ENCODE measurements at regions not wholly inside any gene's neighbourhood (a gene's known extent, or its start where the extent isn't known, plus 50 kb on each side); places are given as distances from the start of the nearest gene placed in this dataset.

- Histone ChIP-seq H3K27ac (no peak overlapping the region), H3K4me1 (no peaks in the 10 kb centered on the region), H3K36me3 (no peaks in the 10 kb centered on the region), H3K27me3 (no peaks in the 10 kb centered on the region), H3K9me3 (peaks cover 0 to 8% (median 0%) of the 10 kb centered on the region in 3 donors), H3K4me3 (no peak overlapping the region)
- TF ChIP-seq POLR2A (IDR thresholded peaks at IDR 0.05) (no peak), CTCF (IDR thresholded peaks at IDR 0.05 in 4 of 5, conservative IDR thresholded peaks at IDR 0.05 in 1 of 5) (no peak)
- no peak for DNase-seq
- ATAC-seq: no peak
- intact Hi-C loops (cut with DNase I; ENCODE audit: low total_unique reads): no loop called here
- in situ Hi-C loops (cut with MboI; ENCODE audit: low sequenced_read_pairs in 4 of 4): no loop called here
Measured at GRCh38 chr15:36465304-36465703, 114.1 kb upstream of the CDIN1 start.

- Histone ChIP-seq H3K4me3 (no peak overlapping the region), H3K27ac (no peak overlapping the region), H3K4me1 (no peaks in the 10 kb centered on the region), H3K9me3 (no peaks in the 10 kb centered on the region), H3K36me3 (no peaks in the 10 kb centered on the region), H3K27me3 (no peaks in the 10 kb centered on the region)
- TF ChIP-seq CTCF (IDR thresholded peaks at IDR 0.05 in 4 of 5, conservative IDR thresholded peaks at IDR 0.05 in 1 of 5): no peak
- DNase-seq (no peak), ATAC-seq (no peak)
- intact Hi-C loops (cut with DNase I; ENCODE audit: low total_unique reads): no loop called here
- in situ Hi-C loops (cut with MboI; ENCODE audit: low sequenced_read_pairs in 4 of 4): no loop called here
Measured at GRCh38 chr15:36468746-36469145, 110.7 kb upstream of the CDIN1 start.

GRCh38 chr15:36469311-36469966 is 110.0 kb upstream of the CDIN1 start:
- DNase-seq: no peak
- Histone ChIP-seq H3K4me3 (no peak overlapping the region), H3K9me3 (no peaks in the 10 kb centered on the region), H3K4me1 (no peaks in the 10 kb centered on the region), H3K27ac (no peak overlapping the region), H3K36me3 (no peaks in the 10 kb centered on the region), H3K27me3 (no peaks in the 10 kb centered on the region)
- intact Hi-C loops (cut with DNase I; ENCODE audit: low total_unique reads): no loop called here
- no peak for TF ChIP-seq POLR2A (IDR thresholded peaks at IDR 0.05)
- TF ChIP-seq CTCF (IDR thresholded peaks at IDR 0.05 in 4 of 5, conservative IDR thresholded peaks at IDR 0.05 in 1 of 5): no peak
- in situ Hi-C loops (cut with MboI; ENCODE audit: low sequenced_read_pairs in 4 of 4): no loop called here
- no peak for ATAC-seq

- Histone ChIP-seq H3K4me3 (no peak overlapping the region), H3K27ac (no peak overlapping the region), H3K36me3 (no peaks in the 10 kb centered on the region), H3K9me3 (no peaks in the 10 kb centered on the region), H3K4me1 (no peaks in the 10 kb centered on the region), H3K27me3 (no peaks in the 10 kb centered on the region)
- ATAC-seq (no peak), DNase-seq (no peak)
- in situ Hi-C loops (cut with MboI; ENCODE audit: low sequenced_read_pairs in 4 of 4) (no loop called here), intact Hi-C loops (cut with DNase I; ENCODE audit: low total_unique reads) (no loop called here)
- no peak for TF ChIP-seq POLR2A (IDR thresholded peaks at IDR 0.05)
Measured at GRCh38 chr15:36472672-36473071, 106.8 kb upstream of the CDIN1 start.

GRCh38 chr15:36478561-36478960 is 100.9 kb upstream of the CDIN1 start:
- ATAC-seq: no peak
- no peak overlapping the region for H3K4me3 ChIP-seq
- H3K9me3 ChIP-seq: no peaks in the 10 kb centered on the region
- no peaks in the 10 kb centered on the region for H3K27me3 ChIP-seq
- TF ChIP-seq POLR2A (IDR thresholded peaks at IDR 0.05) (no peak), CTCF (IDR thresholded peaks at IDR 0.05 in 4 of 5, conservative IDR thresholded peaks at IDR 0.05 in 1 of 5) (no peak)
- H3K4me1 ChIP-seq: no peaks in the 10 kb centered on the region
- no peak for DNase-seq
- in situ Hi-C loops (cut with MboI; ENCODE audit: low sequenced_read_pairs in 4 of 4) (no loop called here), intact Hi-C loops (cut with DNase I; ENCODE audit: low total_unique reads) (no loop called here)
- no peaks in the 10 kb centered on the region for H3K36me3 ChIP-seq
- no peak overlapping the region for H3K27ac ChIP-seq
